C4-2B (cell line): ENCODE measurements at regions not wholly inside any gene's neighbourhood (a gene's known extent, or its start where the extent isn't known, plus 50 kb on each side); places are given as distances from the start of the nearest gene placed in this dataset.

Experiments used
- ZFX ChIP-seq: fragments of 450-650 bp; IDR thresholded peaks from 2 replicates; pipeline ENCODE4 v1.6.1; 2017
- TF ChIP-seq, protein P1 (sequence below): fragments of 450-650 bp; conservative IDR thresholded peaks from 2 replicates; pipeline ENCODE4 v1.5.1; 2017; ENCODE audit warnings: mild to moderate bottlenecking

DNA sequence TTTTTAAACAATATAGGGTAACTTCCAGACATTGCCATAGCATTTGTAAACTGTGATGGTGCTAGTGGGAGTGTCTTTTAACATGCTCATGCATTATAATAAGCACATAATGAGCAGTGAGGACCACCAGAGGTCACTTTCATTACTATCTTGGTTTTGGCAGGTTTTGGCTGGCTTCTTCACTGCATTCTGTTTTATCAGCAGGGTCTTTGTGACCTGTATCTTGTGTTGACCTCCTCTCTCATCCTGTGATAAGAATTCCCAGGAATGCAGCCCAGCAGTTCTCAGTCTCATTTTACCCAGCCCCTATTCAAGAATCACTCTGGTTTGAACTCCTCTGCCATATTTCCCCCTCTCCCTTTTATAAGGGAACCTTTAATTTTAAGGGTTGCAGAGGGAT lies 91.3 kb downstream of the ZNF467 start:
- TF ChIP-seq, protein P1, sequence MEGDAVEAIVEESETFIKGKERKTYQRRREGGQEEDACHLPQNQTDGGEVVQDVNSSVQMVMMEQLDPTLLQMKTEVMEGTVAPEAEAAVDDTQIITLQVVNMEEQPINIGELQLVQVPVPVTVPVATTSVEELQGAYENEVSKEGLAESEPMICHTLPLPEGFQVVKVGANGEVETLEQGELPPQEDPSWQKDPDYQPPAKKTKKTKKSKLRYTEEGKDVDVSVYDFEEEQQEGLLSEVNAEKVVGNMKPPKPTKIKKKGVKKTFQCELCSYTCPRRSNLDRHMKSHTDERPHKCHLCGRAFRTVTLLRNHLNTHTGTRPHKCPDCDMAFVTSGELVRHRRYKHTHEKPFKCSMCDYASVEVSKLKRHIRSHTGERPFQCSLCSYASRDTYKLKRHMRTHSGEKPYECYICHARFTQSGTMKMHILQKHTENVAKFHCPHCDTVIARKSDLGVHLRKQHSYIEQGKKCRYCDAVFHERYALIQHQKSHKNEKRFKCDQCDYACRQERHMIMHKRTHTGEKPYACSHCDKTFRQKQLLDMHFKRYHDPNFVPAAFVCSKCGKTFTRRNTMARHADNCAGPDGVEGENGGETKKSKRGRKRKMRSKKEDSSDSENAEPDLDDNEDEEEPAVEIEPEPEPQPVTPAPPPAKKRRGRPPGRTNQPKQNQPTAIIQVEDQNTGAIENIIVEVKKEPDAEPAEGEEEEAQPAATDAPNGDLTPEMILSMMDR, result no peak
- TF ChIP-seq ZFX, result no peak
